ENCODE measurements at regions not wholly inside any gene's neighbourhood (a gene's known extent, or its start where the extent isn't known, plus 50 kb on each side); places are given as distances from the start of the nearest gene placed in this dataset.

DNA sequence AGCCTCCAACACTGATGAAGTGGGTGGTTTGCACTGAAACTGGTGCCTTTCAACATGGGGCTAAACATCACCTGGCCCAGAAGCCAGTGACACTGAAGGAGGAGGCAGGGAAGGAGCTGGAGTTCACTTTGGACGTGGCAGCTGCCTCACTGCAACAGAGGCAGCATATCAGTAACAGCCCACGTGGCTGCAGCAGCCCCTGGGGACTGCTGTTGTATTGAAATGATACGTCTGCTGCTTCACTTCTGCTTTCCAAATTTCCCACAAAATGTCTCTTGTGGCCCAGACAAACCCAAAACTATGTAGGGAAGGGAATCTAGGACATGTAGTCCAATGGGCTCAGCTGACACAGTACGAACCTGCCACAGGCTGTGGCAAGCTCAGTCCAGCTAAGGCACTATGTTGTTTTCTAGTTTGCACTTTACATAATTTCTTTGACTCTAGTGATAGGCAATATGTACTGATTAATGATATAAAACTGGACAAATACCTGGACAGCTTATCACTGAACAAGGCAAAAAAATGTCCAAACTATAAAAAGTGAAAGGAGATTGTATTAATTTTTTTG is 84.7 kb upstream of the RAPGEF2 start:
- TF ChIP-seq, protein P1, sequence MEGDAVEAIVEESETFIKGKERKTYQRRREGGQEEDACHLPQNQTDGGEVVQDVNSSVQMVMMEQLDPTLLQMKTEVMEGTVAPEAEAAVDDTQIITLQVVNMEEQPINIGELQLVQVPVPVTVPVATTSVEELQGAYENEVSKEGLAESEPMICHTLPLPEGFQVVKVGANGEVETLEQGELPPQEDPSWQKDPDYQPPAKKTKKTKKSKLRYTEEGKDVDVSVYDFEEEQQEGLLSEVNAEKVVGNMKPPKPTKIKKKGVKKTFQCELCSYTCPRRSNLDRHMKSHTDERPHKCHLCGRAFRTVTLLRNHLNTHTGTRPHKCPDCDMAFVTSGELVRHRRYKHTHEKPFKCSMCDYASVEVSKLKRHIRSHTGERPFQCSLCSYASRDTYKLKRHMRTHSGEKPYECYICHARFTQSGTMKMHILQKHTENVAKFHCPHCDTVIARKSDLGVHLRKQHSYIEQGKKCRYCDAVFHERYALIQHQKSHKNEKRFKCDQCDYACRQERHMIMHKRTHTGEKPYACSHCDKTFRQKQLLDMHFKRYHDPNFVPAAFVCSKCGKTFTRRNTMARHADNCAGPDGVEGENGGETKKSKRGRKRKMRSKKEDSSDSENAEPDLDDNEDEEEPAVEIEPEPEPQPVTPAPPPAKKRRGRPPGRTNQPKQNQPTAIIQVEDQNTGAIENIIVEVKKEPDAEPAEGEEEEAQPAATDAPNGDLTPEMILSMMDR (IDR thresholded peaks at IDR 0.05; ENCODE audit: control insufficient read depth, extremely low read depth, insufficient read depth), result no peak
- H3K4me3 ChIP-seq (ENCODE audit: low read depth, low read length), result no peak overlapping the region
- DNase-seq (ENCODE audit: low read depth), result no peak

DNA sequence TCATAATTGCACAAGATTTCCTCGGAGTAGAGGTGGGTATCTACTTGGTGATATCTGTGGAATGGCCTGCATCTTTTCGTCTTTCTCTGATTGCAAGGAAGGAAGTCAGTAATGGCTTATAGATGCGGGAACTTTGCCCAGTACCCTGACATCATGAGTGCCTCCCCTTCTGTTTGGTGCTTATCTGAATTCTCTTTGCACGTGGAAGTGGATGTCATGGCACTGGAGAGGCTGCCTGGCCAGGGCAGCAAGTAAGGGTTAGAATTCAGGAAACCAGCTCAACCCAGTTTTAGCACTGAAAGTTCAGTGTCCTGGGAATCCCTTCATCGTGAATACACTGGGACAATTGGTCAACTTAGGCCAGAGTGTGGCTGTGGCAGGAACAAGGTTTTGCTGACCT is 83.5 kb upstream of the RAPGEF2 start:
- TF ChIP-seq, protein P1 (IDR thresholded peaks at IDR 0.05; ENCODE audit: control insufficient read depth, extremely low read depth, insufficient read depth), result no peak
- H3K4me3 ChIP-seq (ENCODE audit: low read depth, low read length), result no peak overlapping the region
- no peak for DNase-seq (ENCODE audit: low read depth)

DNA sequence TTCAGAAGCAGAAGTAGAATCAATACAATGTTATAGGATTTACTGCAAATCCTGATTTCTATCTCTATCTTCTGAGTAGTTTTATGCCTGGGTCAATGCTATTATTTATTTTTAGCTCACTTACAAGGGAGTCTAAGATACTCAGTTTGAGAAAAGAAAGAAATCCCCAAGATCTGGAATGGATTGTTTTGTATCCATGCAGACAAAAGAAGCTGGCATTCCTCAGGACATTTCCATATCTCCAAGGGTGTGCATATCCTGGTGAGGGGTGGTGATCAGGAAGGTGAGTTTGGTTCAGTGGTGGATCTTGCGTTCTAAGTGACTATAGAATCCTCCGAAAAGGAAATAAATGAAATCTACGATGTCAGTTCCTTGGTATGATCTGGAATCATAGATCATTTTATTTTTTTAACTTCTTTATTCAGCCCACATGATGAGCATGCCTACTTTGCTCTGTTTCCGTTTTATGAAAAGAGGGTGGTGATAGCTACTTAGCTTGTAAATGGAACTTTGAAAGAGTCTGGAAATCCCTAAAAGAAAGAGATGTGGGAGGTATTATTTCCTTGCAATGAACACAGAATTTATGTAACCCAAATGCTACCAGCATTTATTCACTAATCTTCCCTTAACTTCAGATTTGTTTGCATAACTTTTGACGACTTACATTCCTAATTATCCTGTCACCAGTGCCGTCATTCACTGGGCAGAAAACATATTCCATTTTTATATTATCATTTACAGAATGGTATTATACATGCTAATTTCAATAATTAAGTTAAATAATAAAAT is 81.1 kb upstream of the RAPGEF2 start:
- TF ChIP-seq, protein P1 (IDR thresholded peaks at IDR 0.05; ENCODE audit: control insufficient read depth, extremely low read depth, insufficient read depth), result no peak
- no peak overlapping the region for H3K4me3 ChIP-seq (ENCODE audit: low read depth, low read length)
- no peak for DNase-seq (ENCODE audit: low read depth)

DNA sequence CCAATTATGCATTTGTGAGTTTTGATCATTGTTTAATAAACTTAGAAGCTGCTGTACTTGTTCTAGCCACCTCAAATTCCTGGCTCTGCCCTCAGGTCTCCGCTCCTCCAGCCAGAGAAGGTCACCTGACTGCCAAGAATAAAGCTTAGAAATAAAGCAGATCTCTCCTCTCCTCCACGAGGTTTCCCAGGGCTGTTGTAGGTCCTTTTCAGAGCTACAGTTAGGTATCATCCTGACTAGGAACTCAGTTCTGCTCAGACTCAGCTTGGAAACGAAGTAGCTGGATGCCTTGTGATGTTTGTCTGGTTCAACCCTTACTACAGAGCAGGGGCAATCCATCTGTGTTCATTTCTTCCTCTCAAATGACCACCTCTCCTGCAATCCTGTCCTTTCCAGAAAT is 79.1 kb upstream of the RAPGEF2 start:
- TF ChIP-seq, protein P1 (IDR thresholded peaks at IDR 0.05; ENCODE audit: control insufficient read depth, extremely low read depth, insufficient read depth), result no peak
- no peak for DNase-seq (ENCODE audit: low read depth)
- no peak overlapping the region for H3K4me3 ChIP-seq (ENCODE audit: low read depth, low read length)

DNA sequence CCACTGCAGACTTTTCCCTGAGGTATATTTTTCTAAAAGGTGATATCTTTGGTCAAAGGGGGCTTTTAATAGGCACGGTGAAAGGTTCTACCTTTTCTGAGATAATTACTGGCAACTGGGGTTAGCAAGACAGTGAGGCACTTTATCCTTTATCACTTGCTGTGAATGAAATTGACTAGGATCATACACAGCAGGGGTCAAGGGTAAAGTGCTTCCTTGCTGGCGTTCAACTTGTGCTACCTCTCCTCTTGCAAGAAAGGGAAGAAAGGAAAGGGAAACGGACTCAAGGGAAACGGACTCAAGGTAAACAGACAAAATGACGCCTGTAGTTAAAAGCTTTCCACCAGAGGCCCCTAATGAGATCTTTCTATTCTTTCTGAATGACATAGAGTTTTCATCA is 78.6 kb upstream of the RAPGEF2 start:
- no peak overlapping the region for H3K4me3 ChIP-seq (ENCODE audit: low read depth, low read length)
- TF ChIP-seq, protein P1 (IDR thresholded peaks at IDR 0.05; ENCODE audit: control insufficient read depth, extremely low read depth, insufficient read depth), result no peak
- no peak for DNase-seq (ENCODE audit: low read depth)

DNA sequence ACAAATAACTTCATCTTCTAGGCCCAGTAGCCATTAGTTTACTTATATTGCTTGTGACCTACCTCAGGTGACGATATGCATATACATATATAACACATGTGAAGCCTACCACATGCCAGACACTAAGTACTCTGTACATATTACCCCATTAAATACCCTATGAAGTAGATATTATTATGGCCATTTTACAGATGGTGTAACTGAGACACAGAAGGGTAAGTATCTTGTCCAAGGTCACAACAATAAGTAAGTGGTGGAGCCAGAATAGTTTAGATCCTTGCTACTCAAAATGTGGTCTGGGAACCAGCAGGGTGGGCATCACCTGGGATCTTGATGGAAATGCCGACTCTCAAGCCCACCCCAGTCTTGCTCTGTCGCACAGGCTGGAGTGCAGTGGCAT is 78.1 kb upstream of the RAPGEF2 start:
- TF ChIP-seq, protein P1 (IDR thresholded peaks at IDR 0.05; ENCODE audit: control insufficient read depth, extremely low read depth, insufficient read depth), result no peak
- no peak for DNase-seq (ENCODE audit: low read depth)
- H3K4me3 ChIP-seq (ENCODE audit: low read depth, low read length), result no peak overlapping the region

Data from LNCaP clone FGC (cell line).